Endothelial cell (in vitro differentiated cells): ENCODE measurements at regions not wholly inside any gene's neighbourhood (a gene's known extent, or its start where the extent isn't known, plus 50 kb on each side); places are given as distances from the start of the nearest gene placed in this dataset.

Experiments used
- DNase-seq: peaks from one replicate; pipeline ENCODE4 v3.0.0; 2021; ENCODE audit warnings: low spot score
- H3K27ac Mint-ChIP-seq: one replicate; pipeline ENCODE4 v1.8.0; 2021; ENCODE audit warnings: mixed read lengths, inconsistent platforms; ENCODE audit not compliant: unreplicated experiment
- H3K27me3 Mint-ChIP-seq: one replicate; pipeline ENCODE4 v1.8.0; 2021; ENCODE audit warnings: mild to moderate bottlenecking, moderate library complexity, mixed read lengths, inconsistent platforms; ENCODE audit not compliant: unreplicated experiment
- H3K36me3 Mint-ChIP-seq: one replicate; pipeline ENCODE4 v1.8.0; 2021; ENCODE audit warnings: mild to moderate bottlenecking, low read depth, mixed read lengths, inconsistent platforms; ENCODE audit not compliant: unreplicated experiment
- H3K4me1 Mint-ChIP-seq: one replicate; pipeline ENCODE4 v1.8.0; 2021; ENCODE audit warnings: mild to moderate bottlenecking, mixed read lengths, inconsistent platforms; ENCODE audit not compliant: unreplicated experiment
- H3K4me3 Mint-ChIP-seq: one replicate; pipeline ENCODE4 v1.8.0; 2021; ENCODE audit warnings: mild to moderate bottlenecking, mixed read lengths, inconsistent platforms; ENCODE audit not compliant: unreplicated experiment
- H3K9me3 Mint-ChIP-seq: one replicate; pipeline ENCODE4 v1.8.0; 2021; ENCODE audit warnings: mixed read lengths, inconsistent platforms; ENCODE audit not compliant: unreplicated experiment
- CTCF ChIP-seq: fragments of 200-600 bp; sonication (generic); IDR thresholded peaks from one replicate; pipeline ENCODE4 v1.5.0; 2021; ENCODE audit warnings: antibody characterized with exemption; ENCODE audit not compliant: unreplicated experiment

- Mint-ChIP-seq H3K36me3 (no peaks in the 10 kb centered on the region), H3K9me3 (no peaks in the 10 kb centered on the region), H3K4me1 (no peaks in the 10 kb centered on the region), H3K27me3 (peaks cover 1% of the 10 kb centered on the region), H3K27ac (no peak overlapping the region), H3K4me3 (no peak overlapping the region)
- no peak for TF ChIP-seq CTCF
- DNase-seq = no peak
Observed at GRCh38 chr13:83216479-83217245, 665.6 kb downstream of the SLITRK1 start.

- no peak for DNase-seq
- no peak for TF ChIP-seq CTCF
- Mint-ChIP-seq H3K9me3 (no peaks in the 10 kb centered on the region), H3K4me1 (no peaks in the 10 kb centered on the region), H3K36me3 (no peaks in the 10 kb centered on the region), H3K27ac (no peak overlapping the region), H3K4me3 (no peak overlapping the region), H3K27me3 (peaks cover 1% of the 10 kb centered on the region)
Observed at GRCh38 chr13:83215627-83216026, 666.6 kb downstream of the SLITRK1 start.

- H3K4me3 Mint-ChIP-seq = no peak overlapping the region
- no peak overlapping the region for H3K27ac Mint-ChIP-seq
- peaks cover 1% of the 10 kb centered on the region for H3K27me3 Mint-ChIP-seq
- H3K9me3 Mint-ChIP-seq = no peaks in the 10 kb centered on the region
- TF ChIP-seq CTCF = no peak
- H3K36me3 Mint-ChIP-seq = no peaks in the 10 kb centered on the region
- no peaks in the 10 kb centered on the region for H3K4me1 Mint-ChIP-seq
- no peak for DNase-seq
Observed at GRCh38 chr13:83214452-83214851, 667.8 kb downstream of the SLITRK1 start.

GRCh38 chr13:83211301-83211700 lies 671.0 kb downstream of the SLITRK1 start:
- no peak for DNase-seq
- no peak for TF ChIP-seq CTCF
- Mint-ChIP-seq H3K9me3 (no peaks in the 10 kb centered on the region), H3K4me1 (no peaks in the 10 kb centered on the region), H3K36me3 (no peaks in the 10 kb centered on the region), H3K27ac (no peak overlapping the region), H3K4me3 (no peak overlapping the region), H3K27me3 (peaks cover 1% of the 10 kb centered on the region)

GRCh38 chr13:83204886-83205285 lies 677.4 kb downstream of the SLITRK1 start:
- DNase-seq = no peak
- Mint-ChIP-seq H3K4me3 (no peak overlapping the region), H3K4me1 (no peaks in the 10 kb centered on the region), H3K9me3 (no peaks in the 10 kb centered on the region), H3K27ac (no peak overlapping the region), H3K27me3 (no peaks in the 10 kb centered on the region), H3K36me3 (no peaks in the 10 kb centered on the region)
- no peak for TF ChIP-seq CTCF
